IMR-90 (cell line): ENCODE measurements at regions not wholly inside any gene's neighbourhood (a gene's known extent, or its start where the extent isn't known, plus 50 kb on each side); places are given as distances from the start of the nearest gene placed in this dataset.

Experiments
- ATAC-seq: fragments of 200-7000 bp; cut with Tn5 transposase; 2 replicates; pipeline ENCODE4 v1.9.1; 2020; ENCODE audit warnings: low read depth, mild to moderate bottlenecking, moderate library complexity
- BruUV-seq: library from RNA; stranded (reverse); fragments of 400-500 nt; replicated peaks from 2 replicates; lab custom pipeline; 2021; lab: Mats Ljungman, UMichigan
- CTCF ChIA-PET: fragments of 300-600 bp; formaldehyde crosslinking; extraction: SDS; loops from one replicate; lab custom pipeline; 2021; ENCODE audit warnings: antibody characterized with exemption; lab: Yijun Ruan, JAX
- POLR2A ChIA-PET: fragments of 300-600 bp; sonication (Branson Sonifier 250); formaldehyde crosslinking; loops from one replicate; lab custom pipeline; 2022; ENCODE audit warnings: antibody characterized with exemption; ENCODE audit not compliant: unreplicated experiment; lab: Charles Lee
- DNase-seq: peaks from one replicate; pipeline ENCODE4 v3.0.0; 2013
- H2AFZ ChIP-seq: replicated peaks from 2 replicates; pipeline ENCODE3; 2013; ENCODE audit warnings: low read length, mild to moderate bottlenecking; ENCODE audit not compliant: poor library complexity
- H2AK5ac ChIP-seq: 2 replicates; pipeline ENCODE4 v1.6.1; 2013; ENCODE audit warnings: low read depth, low read length, inconsistent platforms
- H2AK9ac ChIP-seq: replicated peaks from 2 replicates; pipeline ENCODE3; 2013; ENCODE audit warnings: mild to moderate bottlenecking, low read depth, low read length, moderate library complexity; ENCODE audit not compliant: poor library complexity
- H2BK120ac ChIP-seq: 2 replicates; pipeline ENCODE4 v1.6.1; 2013; ENCODE audit warnings: low read depth, low read length, inconsistent platforms
- H2BK15ac ChIP-seq: 3 replicates; pipeline ENCODE4 v1.6.1; 2013; ENCODE audit warnings: low read depth, low read length, inconsistent platforms
- H2BK20ac ChIP-seq: 2 replicates; pipeline ENCODE4 v1.6.1; 2013; ENCODE audit warnings: low read depth, mild to moderate bottlenecking, inconsistent platforms, low read length, moderate library complexity
- H2BK5ac ChIP-seq: 2 replicates; pipeline ENCODE4 v1.6.1; 2013; ENCODE audit warnings: mild to moderate bottlenecking, low read depth, low read length, inconsistent platforms; ENCODE audit not compliant: poor library complexity, severe bottlenecking
- H3K14ac ChIP-seq: replicated peaks from 2 replicates; pipeline ENCODE4 v1.6.1; 2013; ENCODE audit warnings: low read depth, low read length, inconsistent platforms
- H3K18ac ChIP-seq: 2 replicates; pipeline ENCODE4 v1.6.1; 2013; ENCODE audit warnings: low read depth, low read length, control low read depth
- H3K23ac ChIP-seq: 2 replicates; pipeline ENCODE4 v1.6.1; 2013; ENCODE audit warnings: low read depth, low read length, inconsistent platforms
- H3K27ac ChIP-seq: 2 replicates; pipeline ENCODE4 v1.5.1; 2013; ENCODE audit warnings: mild to moderate bottlenecking, control low read depth, low read length; ENCODE audit not compliant: insufficient read depth
- H3K27me3 ChIP-seq: 2 replicates; pipeline ENCODE4 v1.6.1; 2013; ENCODE audit warnings: low read length; ENCODE audit not compliant: control insufficient read depth, insufficient read depth
- H3K36me3 ChIP-seq: 2 replicates; pipeline ENCODE4 v1.6.1; 2013; ENCODE audit warnings: low read length, mixed read lengths; ENCODE audit not compliant: control insufficient read depth, insufficient read depth
- H3K4ac ChIP-seq: 2 replicates; pipeline ENCODE4 v1.6.1; 2013; ENCODE audit warnings: low read depth, low read length, inconsistent platforms
- H3K4me1 ChIP-seq: 2 replicates; pipeline ENCODE4 v1.6.1; 2013; ENCODE audit warnings: low read length, mixed read lengths; ENCODE audit not compliant: control insufficient read depth, insufficient read depth
- H3K4me2 ChIP-seq: 2 replicates; pipeline ENCODE4 v1.6.1; 2013; ENCODE audit warnings: low read depth, mild to moderate bottlenecking, control low read depth, low read length, moderate library complexity
- H3K4me3 ChIP-seq: 2 replicates; pipeline ENCODE4 v1.5.1; 2013; ENCODE audit warnings: low read depth, mild to moderate bottlenecking, control low read depth, low read length, moderate library complexity; ENCODE audit not compliant: insufficient read depth
- H3K56ac ChIP-seq: 2 replicates; pipeline ENCODE4 v1.6.1; 2013; ENCODE audit warnings: low read length, inconsistent platforms; ENCODE audit not compliant: insufficient read depth; ENCODE audit errors: extremely low read depth
- H3K79me1 ChIP-seq, 2 experiments: 2 replicates each; pipeline ENCODE4 v1.6.1; 2013; ENCODE audit warnings: low read length in 2 of 2, inconsistent platforms in 1 of 2, low read depth in 1 of 2
- H3K9ac ChIP-seq: 2 replicates; pipeline ENCODE4 v1.6.1; 2013; ENCODE audit warnings: low read depth, low read length, control low read depth
- H3K9me1 ChIP-seq: 2 replicates; pipeline ENCODE4 v1.6.1; 2013; ENCODE audit warnings: low read length, inconsistent platforms; ENCODE audit not compliant: insufficient read depth
- H3K9me3 ChIP-seq: 2 replicates; pipeline ENCODE4 v1.6.1; 2013; ENCODE audit warnings: low read length; ENCODE audit not compliant: control insufficient read depth, insufficient read depth
- H4K20me1 ChIP-seq: 2 replicates; pipeline ENCODE4 v1.6.1; 2013; ENCODE audit warnings: low read length, inconsistent platforms; ENCODE audit not compliant: insufficient read depth
- H4K5ac ChIP-seq: 2 replicates; pipeline ENCODE4 v1.6.1; 2013; ENCODE audit warnings: mild to moderate bottlenecking, low read depth, low read length, control low read depth
- H4K8ac ChIP-seq, 2 experiments: 2 replicates each; pipeline ENCODE4 v1.6.1; 2013; ENCODE audit warnings: low read depth in 2 of 2, low read length in 2 of 2, control low read depth in 1 of 2, inconsistent platforms in 1 of 2
- H4K91ac ChIP-seq: 2 replicates; pipeline ENCODE4 v1.6.1; 2013; ENCODE audit warnings: low read depth, low read length, inconsistent platforms; ENCODE audit not compliant: insufficient read depth
- BHLHE40 ChIP-seq: fragments of 150-350 bp; IDR thresholded peaks from 2 replicates; pipeline ENCODE4 v1.6.1; 2016; ENCODE audit warnings: mild to moderate bottlenecking, low read depth, low read length
- CEBPB ChIP-seq: IDR thresholded peaks from 2 replicates; pipeline ENCODE4 v1.6.1; 2012; ENCODE audit warnings: low read depth, low read length, improper control_type of control experiment
- FOS ChIP-seq: fragments of 150-350 bp; IDR thresholded peaks from 2 replicates; pipeline ENCODE4 v1.6.1; 2016; ENCODE audit warnings: low read depth, low read length
- MAFK ChIP-seq: IDR thresholded peaks from 2 replicates; pipeline ENCODE4 v1.6.1; 2012; ENCODE audit warnings: low read depth, low read length, improper control_type of control experiment
- MAZ ChIP-seq: IDR thresholded peaks from 2 replicates; pipeline ENCODE4 v1.6.1; 2012; ENCODE audit warnings: low read depth, mild to moderate bottlenecking, low read length, improper control_type of control experiment, moderate library complexity, borderline replicate concordance
- MXI1 ChIP-seq: IDR thresholded peaks from 2 replicates; pipeline ENCODE4 v1.6.1; 2012; ENCODE audit warnings: low read depth, mild to moderate bottlenecking, low read length, moderate library complexity, borderline replicate concordance
- NFE2L2 ChIP-seq: fragments of 150-350 bp; IDR thresholded peaks from 2 replicates; pipeline ENCODE4 v1.6.1; 2016; ENCODE audit warnings: low read depth, mild to moderate bottlenecking, low read length
- POLR2A ChIP-seq: IDR thresholded peaks from 2 replicates; pipeline ENCODE4 v1.6.1; 2012; ENCODE audit warnings: mild to moderate bottlenecking, low read depth, low read length
- RAD21 ChIP-seq: IDR thresholded peaks from 2 replicates; pipeline ENCODE4 v1.6.1; 2012; ENCODE audit warnings: low read length, improper control_type of control experiment
- RFX5 ChIP-seq: IDR thresholded peaks from 2 replicates; pipeline ENCODE4 v1.8.0; 2012; ENCODE audit warnings: low read depth, mild to moderate bottlenecking, low read length, moderate library complexity
- SMC3 ChIP-seq: fragments of 150-350 bp; IDR thresholded peaks from 2 replicates; pipeline ENCODE4 v1.6.1; 2016; ENCODE audit warnings: low read depth, mild to moderate bottlenecking, antibody characterized with exemption, low read length, moderate library complexity
- WGBS, 2 experiments: methylation state at CpG; one replicate each; pipeline versions ENCODE4 v1.1.5 to v1.1.7; 2013; ENCODE audit warnings: missing lambda C conversion rate in 2 of 2; ENCODE audit not compliant: insufficient read length in 1 of 2; ENCODE audit errors: extremely low coverage in 2 of 2; 5-methylcytosine and 5-hydroxymethylcytosine counted together
- dilution Hi-C: fragments of 300-500 bp; cut with HindIII; formaldehyde crosslinking; loops from one replicate; pipeline ENCODE4 v1.14.3; 2018; ENCODE audit warnings: low sequenced_read_pairs; ENCODE audit not compliant: unreplicated experiment
- in situ Hi-C: fragments of 300-500 bp; cut with MboI; formaldehyde crosslinking; loops from 3 replicates; pipeline ENCODE4 v1.14.3; 2019; ENCODE audit warnings: low sequenced_read_pairs, inconsistent platforms, mixed read lengths
- intact Hi-C: fragments of 100-400 bp; cut with micrococcal nuclease; formaldehyde crosslinking; loops from 2 replicates; pipeline ENCODE4 v1.10.0; 2022
- TF ChIP-seq, protein P1 (sequence below): fragments of 150-350 bp; IDR thresholded peaks from 2 replicates; pipeline ENCODE4 v1.6.1; 2016; ENCODE audit warnings: low read depth, mild to moderate bottlenecking, low read length, moderate library complexity, borderline replicate concordance
- TF ChIP-seq, protein P2 (sequence below): conservative IDR thresholded peaks from 2 replicates; pipeline ENCODE4 v1.5.1; 2012; ENCODE audit warnings: mild to moderate bottlenecking, low read depth, low read length, improper control_type of control experiment

DNA sequence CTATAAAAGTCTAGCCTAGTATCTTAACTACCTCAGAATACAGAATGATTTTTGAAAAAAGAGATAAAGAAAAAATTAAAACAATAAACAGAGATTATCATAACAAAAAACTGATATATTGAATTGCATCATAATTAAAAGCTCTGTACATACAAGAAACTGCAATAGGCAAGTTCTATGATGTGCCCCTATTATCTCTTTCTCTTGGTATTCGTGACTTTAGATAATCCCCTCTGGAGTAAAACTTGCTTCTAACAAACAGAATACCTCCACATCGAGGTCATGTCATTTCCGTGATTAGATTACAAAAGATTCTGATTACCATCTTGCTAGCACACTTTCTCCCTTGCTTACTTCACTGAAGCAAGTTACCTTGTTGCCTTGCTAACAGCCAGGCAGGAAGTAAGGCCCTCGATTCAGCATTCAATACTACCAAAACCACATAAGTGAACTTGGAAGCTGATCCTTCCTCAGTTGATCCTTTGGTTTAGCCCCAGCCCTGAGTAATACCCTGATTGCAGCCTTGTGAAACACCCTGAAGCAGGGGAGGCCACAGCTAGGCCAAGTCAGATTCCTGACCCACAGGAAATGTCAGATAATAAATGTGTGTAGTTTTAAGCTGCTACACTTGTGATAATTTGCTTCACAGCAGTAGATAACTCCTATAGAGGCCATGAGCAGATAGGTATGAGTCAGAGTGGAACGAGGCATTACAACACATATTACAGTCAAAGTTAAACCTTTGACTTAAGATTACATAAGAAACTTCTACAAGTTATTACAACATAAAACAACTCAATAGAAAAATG is 53.7 kb upstream of the TMX4 start:
- Histone ChIP-seq H3K36me3 (no peaks in the 10 kb centered on the region), H4K91ac (peak overlapping the region; percentile 7; the same call in 1 of the 2 replicates), H3K23ac (peak overlapping the region; percentile 38; the same call in 1 of the 2 replicates), H3K56ac (0 out of 2 replicates have a peak overlapping the region, but pooled peaks have one; percentile 16), H3K4me1 (peaks cover 2% of the 10 kb centered on the region; the same call in 1 of the 2 replicates), H3K14ac (0 out of 2 replicates have a peak overlapping the region, but pooled peaks have one; percentile 32), H4K20me1 (peaks cover 3% of the 10 kb centered on the region; the same call in 1 of the 2 replicates), H2AFZ (peak overlapping the region; percentile 67), H3K4ac (peak overlapping the region; percentile 42; the same call in 1 of the 2 replicates), H3K79me1 (no peaks in the 10 kb centered on the region), H2BK5ac (peak overlapping the region; percentile 67), H3K27me3 (no peaks in the 10 kb centered on the region; the same call in 1 of the 2 replicates), H3K18ac (no peak overlapping the region), H3K27ac (peak overlapping the region; percentile 73), H2BK120ac (peak overlapping the region; percentile 37; the same call in 1 of the 2 replicates), H2AK5ac (no peak overlapping the region; the same call in 1 of the 2 replicates), H4K8ac (peak overlapping the region in 1 of 2 experiments; percentile 18; a peak in 3 of 4 replicates), H3K4me3 (no peak overlapping the region), H4K5ac (no peak overlapping the region), H3K9ac (no peak overlapping the region), H2AK9ac (no peak overlapping the region), H3K4me2 (peak overlapping the region; percentile 37; the same call in 1 of the 2 replicates), H3K9me3 (no peaks in the 10 kb centered on the region), H2BK15ac (peak overlapping the region; percentile 22; the same call in 1 of the 3 replicates), H2BK20ac (peak overlapping the region; percentile 58; the same call in 1 of the 2 replicates), H3K9me1 (peaks cover 3% of the 10 kb centered on the region; the same call in 1 of the 2 replicates)
- 0% methylated on average over 1 of the region's 5 CpGs; no CpG with 5 or more reads in 1 of the 2 experiments for WGBS, 2 experiments
- dilution Hi-C loops (no loop called here), intact Hi-C loops (no loop called here), in situ Hi-C loops (no loop called here)
- peak; percentile 90 for DNase-seq
- BruUV-seq = no TSS peak
- peak; percentile 87 for ATAC-seq
- TF ChIP-seq FOS (peak; percentile 71; the same call in 1 of the 2 replicates), RFX5 (no peak), BHLHE40 (0 out of 2 replicates have a peak, but pooled peaks have one; percentile 15), POLR2A (no peak), MAZ (no peak), SMC3 (no peak), MXI1 (no peak), NFE2L2 (no peak), CEBPB (peak; percentile 78), RAD21 (no peak), MAFK (no peak)
- TF ChIP-seq, protein P1, sequence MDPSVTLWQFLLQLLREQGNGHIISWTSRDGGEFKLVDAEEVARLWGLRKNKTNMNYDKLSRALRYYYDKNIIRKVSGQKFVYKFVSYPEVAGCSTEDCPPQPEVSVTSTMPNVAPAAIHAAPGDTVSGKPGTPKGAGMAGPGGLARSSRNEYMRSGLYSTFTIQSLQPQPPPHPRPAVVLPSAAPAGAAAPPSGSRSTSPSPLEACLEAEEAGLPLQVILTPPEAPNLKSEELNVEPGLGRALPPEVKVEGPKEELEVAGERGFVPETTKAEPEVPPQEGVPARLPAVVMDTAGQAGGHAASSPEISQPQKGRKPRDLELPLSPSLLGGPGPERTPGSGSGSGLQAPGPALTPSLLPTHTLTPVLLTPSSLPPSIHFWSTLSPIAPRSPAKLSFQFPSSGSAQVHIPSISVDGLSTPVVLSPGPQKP = no peak
- TF ChIP-seq, protein P2, sequence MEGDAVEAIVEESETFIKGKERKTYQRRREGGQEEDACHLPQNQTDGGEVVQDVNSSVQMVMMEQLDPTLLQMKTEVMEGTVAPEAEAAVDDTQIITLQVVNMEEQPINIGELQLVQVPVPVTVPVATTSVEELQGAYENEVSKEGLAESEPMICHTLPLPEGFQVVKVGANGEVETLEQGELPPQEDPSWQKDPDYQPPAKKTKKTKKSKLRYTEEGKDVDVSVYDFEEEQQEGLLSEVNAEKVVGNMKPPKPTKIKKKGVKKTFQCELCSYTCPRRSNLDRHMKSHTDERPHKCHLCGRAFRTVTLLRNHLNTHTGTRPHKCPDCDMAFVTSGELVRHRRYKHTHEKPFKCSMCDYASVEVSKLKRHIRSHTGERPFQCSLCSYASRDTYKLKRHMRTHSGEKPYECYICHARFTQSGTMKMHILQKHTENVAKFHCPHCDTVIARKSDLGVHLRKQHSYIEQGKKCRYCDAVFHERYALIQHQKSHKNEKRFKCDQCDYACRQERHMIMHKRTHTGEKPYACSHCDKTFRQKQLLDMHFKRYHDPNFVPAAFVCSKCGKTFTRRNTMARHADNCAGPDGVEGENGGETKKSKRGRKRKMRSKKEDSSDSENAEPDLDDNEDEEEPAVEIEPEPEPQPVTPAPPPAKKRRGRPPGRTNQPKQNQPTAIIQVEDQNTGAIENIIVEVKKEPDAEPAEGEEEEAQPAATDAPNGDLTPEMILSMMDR = no peak
- ChIA-PET CTCF (interaction anchor here (1.2 to 1.5 kb wide), 2 partner anchors 9 to 11 kb away, joined by 4 to 5 read pairs; no protein-coding TSS in a partner anchor), POLR2A (no interaction called here)
